IPS-NIHi11 (cell line): ENCODE measurements at regions not wholly inside any gene's neighbourhood (a gene's known extent, or its start where the extent isn't known, plus 50 kb on each side); places are given as distances from the start of the nearest gene placed in this dataset.

Experiments used
- DNase-seq: peaks from one replicate; pipeline ENCODE4 v3.0.0; 2012; ENCODE audit warnings: mixed read lengths, low spot score

DNA sequence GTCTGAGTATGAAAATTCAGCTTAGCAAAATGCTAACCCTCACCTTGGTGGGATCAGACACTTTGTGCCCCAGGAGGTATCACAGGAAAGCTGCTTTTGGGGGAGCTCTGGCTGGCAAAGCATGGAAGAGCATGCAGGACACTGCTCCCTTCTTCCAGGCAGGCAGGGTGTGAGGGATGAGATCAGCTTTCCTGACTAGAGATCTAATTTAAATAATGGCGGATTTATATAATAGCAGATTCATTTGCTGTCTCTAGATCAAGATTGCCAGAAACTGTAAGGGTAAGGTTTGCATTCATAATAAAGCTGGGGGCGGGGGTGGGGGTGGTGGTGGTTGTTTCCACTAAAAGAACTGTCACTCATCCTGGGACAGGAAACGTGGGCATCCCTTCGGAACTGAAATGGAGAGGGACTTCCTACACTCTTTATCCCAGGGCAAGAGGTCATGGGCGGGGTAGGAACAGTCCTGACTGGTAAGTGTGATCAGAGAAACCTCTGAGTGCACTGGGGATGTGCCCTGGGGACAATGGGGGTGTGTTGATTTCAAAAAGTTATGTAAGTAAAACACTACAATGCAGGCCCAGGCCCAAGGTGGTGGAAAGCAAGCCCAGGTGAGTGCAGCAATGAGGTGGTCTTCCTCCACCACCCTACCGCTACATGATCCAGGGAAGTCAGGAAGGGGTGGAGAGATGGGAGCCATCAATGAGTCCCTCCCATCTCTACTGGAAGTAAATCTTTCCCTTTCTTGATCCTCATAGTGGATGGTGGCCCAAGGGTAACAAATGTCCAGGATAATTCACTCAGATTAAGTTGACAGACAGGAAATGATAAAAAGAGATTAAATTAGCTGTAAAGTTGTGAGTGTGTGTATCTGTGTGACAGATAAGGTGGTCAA, 171.4 kb upstream of the SERPINE2 start:
- DNase-seq = no peak

DNA sequence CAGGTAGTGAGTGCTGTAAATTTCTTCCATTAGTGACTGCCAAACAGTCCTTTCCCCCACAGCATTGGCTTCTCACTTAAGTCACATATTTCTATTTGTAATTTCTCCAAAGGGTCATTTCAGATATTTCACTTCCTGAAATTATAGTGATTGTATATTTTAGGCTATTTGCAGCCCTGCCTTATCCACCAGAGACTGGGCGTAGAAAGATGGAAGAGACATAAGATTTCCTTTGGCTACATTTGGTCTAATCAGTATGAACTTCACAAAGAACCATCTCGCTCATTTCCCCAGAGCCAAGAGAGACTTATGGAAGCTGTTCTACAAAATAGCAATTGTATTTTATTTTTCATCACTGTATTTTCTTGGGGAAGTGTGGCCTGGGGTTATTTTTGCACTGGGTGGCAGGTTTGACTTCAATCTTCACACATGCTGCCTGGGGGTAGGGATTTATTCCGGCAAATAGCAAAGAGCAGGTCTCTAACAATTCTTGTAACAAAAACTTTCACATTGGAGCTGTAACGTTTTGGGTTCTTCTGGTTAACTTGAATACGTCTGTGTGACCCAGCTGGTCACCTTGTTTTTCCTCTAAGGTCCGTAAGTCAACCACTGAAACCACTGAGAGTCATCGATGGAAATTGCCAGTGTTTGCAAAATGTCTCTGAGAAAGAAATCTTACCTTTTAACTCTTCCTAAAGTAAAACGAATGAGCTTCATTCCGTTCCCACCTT, 170.6 kb upstream of the SERPINE2 start:
- no peak for DNase-seq

DNA sequence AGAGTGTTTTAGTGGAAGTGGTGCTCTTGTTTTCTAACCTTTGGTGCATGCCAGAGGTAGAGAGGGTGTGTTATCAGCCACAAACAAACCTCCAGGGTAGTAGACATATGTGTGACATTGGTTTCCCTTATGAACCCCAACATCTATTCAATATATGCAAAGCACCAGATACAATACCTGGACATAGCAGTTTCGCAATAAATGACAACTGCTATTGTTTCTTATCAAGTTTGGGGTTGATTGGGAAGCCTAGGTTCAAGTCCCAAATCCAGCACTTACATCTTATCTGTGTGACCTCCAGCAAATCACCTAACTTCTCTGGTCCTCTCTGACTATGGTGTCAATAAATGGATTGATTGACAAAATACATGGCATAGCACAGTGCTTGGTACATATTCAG, 169.4 kb upstream of the SERPINE2 start:
- no peak for DNase-seq

DNA sequence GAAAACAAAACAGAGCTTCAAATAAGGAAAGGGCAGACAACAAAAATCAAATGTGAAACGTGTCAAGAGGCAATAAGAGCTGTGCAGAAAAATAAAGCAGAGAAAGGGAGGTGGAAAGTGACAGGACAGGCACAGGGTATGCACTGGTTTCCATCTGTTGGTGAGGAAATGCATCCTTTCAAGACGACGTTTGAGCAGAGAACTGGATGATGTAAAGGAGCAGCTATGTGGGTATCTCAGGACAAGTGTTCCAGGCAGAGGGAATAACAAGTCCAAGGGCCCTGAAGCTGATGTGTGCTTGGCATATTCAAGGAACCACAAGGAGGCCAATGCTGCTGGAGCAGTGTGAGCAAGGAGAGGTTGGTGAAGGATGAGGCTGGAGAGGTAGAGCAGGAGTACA, 168.9 kb upstream of the SERPINE2 start:
- no peak for DNase-seq

DNA sequence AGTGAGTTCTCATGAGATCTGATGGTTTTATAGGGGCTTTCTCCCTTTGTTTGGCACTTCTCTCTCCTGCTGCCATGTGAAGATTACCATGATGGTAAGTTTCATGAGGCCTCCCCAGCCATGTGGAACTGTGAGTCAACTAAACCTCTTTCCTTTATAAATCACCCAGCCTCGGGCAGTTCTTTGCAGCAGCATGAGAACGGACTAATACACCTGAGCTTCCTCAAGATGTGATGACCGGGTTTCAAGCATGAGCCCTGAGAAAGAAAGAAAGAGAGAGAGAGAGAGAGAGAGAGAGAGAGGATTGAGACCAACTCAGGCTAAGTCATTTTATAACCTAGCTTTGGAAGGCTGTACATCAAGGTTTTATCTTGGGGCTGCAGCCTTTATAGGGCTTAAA, 167.7 kb upstream of the SERPINE2 start:
- DNase-seq = no peak

DNA sequence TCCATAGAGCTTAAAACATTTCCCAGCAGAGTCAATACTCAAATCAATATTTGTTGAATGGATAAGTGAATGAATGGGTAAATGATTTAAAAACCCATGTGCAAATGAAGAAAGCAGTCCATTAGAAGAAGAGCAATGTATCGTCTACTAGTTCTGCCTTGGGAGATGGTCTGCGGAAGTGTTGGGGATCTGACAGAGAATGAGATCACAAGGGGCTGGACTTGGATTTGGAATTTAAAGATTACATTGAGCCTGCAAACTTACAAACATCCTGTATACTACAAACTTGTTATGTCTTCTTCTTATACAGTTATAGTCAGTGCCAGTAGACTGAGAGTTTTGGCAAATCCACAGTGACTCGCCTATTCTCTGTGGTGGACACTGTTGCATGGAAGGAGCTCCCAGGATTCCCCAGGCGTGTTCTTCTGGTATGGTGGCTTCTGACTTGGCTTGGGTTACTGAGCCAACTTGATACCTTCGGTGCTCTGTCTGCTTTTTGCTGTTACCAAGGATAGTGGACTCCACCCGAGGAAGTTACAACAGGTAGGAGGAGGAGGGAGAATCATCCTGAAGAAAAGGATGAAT, 163.3 kb upstream of the SERPINE2 start:
- no peak for DNase-seq

DNA sequence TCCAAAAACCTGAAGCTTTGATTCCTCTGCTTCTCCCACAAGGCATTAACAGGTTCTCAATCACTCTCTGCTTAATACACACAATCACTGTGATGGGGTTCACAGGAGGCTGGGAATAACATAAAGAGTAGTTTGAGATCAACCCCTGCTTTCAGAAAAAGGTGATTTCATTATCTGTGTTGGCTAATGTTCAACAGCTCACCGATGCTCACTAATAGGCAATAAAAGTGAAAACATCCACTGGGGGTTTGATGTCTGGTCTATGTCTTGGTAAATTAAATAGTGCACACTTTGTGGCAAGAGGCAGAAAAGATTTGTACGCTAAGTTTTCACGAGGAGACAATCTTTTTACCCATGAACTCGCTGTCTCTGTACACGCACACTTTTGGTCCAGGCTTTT, 159.3 kb upstream of the SERPINE2 start:
- DNase-seq = no peak

DNA sequence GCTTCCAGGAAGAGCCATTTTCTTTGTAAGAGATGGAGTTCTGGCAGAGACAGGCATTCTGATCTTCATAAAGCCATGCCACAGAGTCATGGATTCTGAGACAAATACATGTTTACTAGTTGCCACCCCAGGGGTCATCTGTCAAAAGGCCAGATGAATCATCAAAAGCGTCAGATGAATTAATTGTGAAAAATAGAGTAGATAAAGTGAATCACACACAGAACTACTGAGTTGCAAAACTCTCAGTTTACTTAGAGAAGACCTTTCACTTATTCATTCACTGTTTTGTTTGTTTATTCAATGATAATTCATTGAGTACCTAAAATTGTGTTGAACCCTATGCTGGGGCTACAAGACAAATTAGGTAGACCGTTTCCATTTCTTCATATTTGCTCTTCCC, 157.7 kb upstream of the SERPINE2 start:
- DNase-seq = no peak

DNA sequence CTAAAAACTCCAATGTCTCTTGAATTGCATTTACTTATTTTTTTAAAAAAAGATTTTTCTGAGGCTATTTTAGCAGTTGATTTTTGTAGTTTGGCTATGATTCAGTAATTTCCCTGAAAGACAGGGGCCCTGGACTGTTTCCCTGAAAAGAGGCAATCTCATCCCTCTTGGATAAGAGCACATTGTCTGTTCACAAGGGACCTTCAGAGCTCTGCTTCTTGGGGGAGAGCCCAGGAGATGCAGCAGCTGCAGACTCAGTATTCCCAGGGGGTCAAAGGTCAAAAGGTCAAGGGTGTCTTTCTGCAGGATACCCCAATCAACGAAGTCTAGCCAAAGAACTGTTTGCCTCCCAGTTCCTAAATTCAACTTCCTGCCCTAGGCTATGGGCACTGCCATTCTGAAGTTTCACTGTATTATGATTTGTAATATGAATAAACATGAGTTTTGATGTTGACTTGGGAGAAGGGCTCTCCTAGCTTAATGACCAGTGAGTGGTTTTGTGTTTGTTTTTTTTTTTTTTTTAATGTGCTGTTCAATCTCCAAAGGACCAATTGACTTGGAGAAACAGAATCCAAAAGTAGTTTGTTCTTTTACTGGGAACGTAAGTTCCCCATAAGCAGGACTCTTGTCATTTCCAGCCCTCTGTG, 157.0 kb upstream of the SERPINE2 start:
- DNase-seq = no peak

DNA sequence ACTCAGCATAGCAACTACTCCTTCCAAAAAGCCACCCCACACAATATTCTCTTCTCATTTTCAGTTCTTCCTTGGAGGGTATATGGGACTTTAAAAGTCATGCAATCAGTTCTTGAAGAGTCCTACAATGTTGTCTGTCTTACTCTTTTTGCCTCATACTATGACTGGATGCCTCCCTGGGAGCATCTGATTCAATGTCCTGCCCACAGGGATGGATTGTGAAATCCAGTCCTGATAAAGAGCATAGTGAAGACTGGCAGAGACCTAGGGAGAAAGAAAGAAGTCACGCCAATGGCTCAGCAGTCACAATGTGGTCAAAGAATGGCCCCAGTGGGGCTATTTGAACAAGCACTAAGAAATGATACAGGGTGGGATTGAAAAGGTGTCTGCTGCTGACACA, 155.1 kb upstream of the SERPINE2 start:
- no peak for DNase-seq

DNA sequence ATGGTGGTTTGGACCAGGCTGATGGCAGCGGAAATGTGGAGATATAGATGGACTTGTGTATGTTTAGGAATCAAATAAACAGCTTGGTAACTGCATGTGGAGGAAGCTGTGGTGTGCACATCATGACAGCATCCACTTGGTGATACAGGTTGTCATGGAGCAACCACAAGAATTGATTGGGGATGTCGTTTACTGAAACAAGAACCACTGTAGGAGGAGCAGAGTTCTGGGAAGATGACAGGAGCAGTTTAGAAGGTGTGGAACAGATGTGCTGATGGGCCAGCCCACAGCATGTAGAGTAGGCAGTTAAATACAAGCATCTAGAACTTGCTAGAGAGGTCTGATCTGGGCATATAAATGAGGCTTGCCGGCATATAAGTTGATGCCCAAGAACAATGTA, 152.4 kb upstream of the SERPINE2 start:
- no peak for DNase-seq

DNA sequence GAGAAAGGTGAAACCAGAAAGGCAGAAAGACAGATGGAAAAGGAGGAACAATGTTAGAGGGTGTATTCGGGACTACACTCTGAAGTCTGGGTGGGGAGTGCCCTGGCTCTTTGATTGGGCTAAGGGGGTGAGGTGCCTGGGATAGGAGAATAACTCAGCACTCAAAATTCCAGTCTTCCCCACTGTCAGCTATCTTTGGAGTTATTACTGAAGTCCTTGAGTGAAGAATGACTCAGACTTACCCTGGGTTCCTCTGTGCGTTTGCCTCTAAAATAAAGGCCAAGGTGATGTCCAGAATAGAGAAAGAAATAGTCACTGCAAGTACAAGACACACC, 151.8 kb upstream of the SERPINE2 start:
- no peak for DNase-seq

DNA sequence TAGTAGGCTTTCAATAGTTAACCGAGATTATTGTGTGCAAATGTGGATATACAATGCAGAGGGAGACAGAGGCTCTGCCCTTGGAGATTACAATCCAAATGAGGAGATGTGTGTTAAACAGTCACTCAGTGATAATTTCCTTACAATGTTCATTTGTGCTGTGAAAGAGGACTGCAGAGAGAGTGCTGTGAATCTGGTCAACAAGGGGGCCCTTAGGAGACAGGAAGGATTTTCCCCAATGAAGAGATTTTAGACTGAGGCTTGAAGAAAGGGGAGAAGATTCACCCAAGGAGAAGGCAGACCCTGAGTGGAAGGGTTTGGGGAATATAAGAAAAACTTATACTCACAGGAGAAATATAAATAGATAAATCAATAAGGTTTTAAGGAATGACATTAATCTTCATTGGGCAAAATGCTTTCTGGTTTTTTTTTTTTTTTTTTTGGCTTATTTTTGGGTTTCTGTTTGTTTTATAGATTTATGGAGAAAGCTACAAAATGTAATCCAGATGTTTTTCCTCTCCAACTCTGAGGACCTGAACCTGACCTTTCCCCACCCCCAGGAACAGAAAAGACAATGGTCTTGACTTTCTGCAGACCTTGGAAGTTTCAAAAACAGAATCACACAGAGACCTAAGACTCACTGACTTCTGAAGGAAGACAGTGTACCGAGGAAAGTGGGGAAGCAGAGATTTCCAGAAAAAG, 151.3 kb upstream of the SERPINE2 start:
- DNase-seq = no peak

DNA sequence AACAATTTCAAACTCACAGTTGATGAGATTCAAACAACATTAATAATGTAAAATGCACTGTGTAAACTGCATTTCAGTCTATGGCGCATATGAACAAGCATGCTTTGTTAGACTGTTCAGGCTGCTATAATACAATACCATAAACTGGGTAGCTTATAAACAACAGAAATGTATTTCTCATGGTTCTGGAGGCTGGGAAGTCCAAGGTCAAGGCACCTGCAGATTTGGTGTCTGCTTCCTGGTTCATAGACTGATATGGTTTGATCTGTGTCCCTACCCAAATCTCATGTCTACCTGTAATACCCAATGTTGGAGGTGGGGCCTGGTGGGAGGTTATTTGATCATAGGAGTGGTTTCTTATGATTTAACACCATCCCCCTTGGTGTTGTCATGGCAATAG, 148.1 kb upstream of the SERPINE2 start:
- no peak for DNase-seq

DNA sequence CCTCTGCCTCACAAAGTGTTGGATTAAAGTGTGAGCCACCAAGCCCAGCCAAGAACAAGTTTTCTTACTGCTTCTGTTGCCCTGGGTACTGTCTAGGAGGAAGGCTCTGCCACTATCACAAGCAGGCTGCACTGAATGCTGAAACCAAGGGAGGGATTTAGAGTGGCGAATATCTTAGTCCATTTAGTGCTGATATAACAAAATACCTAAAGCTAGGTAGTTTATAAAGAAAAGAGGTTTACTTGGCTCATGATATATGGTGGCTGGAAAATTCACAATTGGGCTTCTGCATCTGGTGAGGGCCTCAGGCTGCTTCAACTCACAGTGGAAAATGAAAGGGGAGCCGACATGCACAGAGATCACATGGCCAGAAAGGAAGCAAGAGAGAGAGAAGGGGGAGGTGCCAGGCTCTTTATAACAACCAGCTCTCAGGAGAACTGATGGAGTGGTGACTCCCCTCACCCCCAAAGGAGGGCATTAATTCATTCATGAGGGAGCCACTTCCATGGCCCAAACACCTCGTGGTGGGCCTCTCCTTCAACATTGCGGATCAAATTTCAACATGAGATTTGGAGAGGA, 146.0 kb upstream of the SERPINE2 start:
- DNase-seq = no peak

DNA sequence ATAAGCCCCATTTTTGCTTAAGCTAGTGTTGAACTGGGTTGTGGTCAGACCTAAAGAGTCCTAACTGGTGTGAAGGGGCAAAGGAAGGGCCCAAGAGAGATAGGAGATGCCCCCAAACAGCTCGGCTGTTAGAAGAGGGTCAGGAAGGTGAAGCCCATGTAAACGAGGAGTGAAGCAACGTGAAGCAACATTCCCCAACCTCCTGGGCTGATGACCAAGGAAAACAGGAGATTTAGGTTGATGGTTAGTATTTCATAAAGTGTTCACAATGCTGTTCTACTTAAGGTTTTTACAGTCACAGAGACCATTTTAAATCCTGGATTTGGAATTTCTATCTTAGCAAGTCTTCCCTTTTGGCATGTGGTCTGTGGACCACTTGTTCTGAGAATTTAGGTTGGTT, 144.0 kb upstream of the SERPINE2 start:
- DNase-seq = no peak

DNA sequence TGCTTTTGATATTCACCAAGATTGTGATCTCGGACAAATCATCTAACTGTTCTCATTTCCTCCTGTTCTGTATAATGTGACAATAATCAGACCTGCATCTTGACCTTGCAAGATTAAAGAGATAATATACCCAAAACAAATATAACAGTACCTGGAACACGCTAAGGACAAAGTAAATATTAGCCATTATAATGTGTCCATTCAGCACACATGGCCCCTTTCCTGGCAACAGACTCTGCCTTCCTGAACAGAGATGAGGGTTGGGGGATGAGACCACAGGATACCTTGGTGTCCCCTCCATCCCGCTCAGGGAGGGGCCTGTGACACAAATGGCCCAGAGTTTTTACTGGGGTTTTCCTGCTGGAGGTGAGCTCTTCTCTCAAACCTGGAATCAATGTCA, 143.4 kb upstream of the SERPINE2 start:
- DNase-seq = no peak

DNA sequence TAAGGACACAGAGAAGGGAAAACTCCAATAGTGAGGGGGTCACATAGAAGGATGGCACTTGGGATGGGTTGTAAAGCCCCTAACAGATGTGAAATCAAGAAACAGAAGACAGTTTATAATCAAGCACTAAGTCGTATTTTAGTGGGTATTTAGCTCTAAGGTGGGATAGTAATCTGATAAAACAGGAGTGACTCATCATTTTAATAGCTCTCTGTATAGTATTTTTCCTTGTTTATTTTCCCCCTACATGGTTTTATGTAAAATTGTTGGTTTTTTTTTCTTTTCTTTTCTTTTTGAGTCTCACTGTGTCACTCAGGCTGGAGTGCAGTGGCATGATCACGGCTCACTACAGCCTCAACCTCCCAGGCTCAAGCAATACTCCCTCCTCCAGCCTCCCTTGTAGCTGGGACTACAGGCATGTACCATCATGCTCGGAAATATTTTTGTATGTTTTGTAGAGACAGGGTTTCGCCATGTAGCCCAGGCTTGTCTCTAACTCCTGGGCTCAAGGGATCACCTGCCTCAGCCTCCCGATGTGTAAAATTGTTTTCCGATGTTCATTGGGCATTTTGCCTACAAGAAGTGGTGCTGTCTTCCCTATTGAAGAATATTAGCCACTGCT, 142.6 kb upstream of the SERPINE2 start:
- no peak for DNase-seq

DNA sequence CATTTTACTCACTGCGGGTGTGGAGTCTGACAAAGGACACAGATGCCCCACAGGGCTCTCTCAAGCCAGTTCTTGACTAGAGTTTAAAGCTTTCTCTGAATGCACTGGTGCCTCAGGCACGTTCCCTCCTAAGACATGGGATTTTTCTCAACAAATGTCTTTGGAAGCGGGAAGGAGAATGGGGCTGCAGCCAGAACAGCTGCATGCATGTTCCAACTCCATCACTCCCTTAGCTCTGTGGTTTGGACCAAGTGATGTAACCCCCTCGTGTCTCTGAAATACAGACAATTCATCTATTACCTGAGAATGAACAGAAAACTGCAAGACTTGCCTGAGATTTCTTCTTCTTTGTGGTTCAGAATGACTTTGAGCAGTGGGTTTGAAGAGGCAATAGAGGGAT, 141.7 kb upstream of the SERPINE2 start:
- DNase-seq = no peak

DNA sequence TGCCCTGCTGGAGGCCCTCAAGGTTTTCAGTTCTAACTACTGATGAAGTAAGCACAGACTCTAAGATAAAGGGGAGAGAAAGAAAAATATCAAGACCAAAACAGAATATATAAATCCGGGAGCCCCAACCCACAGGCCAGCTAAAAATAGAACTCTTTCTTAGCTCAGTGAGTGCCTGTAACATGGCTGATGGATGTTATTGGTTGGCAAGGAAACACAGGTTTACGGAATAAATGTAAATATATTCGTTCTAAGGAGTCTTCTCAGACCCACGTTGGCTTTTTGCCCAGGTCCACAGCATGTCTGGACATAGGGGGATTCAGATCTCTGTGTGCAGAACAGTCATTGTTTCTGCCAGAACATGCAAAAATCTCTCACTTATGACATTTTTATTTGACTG, 139.0 kb upstream of the SERPINE2 start:
- DNase-seq = no peak

DNA sequence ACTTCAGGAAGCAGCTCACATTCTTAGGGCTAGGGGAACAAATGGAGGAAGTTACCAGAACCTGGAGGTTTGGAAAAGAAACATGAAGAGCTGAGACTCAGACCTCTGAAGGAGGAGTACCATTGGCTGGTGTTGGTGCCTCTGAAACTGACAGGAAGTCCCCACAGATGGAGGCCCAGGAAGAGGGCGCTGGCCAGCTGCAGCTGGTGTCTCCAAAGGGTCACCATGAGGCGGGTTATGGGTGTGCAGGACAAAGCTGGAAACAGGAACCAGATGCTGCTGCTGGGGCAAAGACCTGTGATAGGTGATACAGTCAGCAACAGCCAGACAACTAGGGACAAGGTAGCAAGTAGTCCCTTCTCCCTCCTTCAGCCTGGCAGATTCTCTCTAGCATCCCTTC, 136.5 kb upstream of the SERPINE2 start:
- DNase-seq = no peak
